ENCODE measurements at regions not wholly inside any gene's neighbourhood (a gene's known extent, or its start where the extent isn't known, plus 50 kb on each side); places are given as distances from the start of the nearest gene placed in this dataset.

GRCh38 chr2:241952816-241953215 is 83.3 kb downstream of the RTP5 start:
- TF ChIP-seq EP300 (IDR thresholded peaks at IDR 0.05) (no peak), CTCF (IDR thresholded peaks at IDR 0.05) (no peak)
